ENCODE measurements at regions not wholly inside any gene's neighbourhood (a gene's known extent, or its start where the extent isn't known, plus 50 kb on each side); places are given as distances from the start of the nearest gene placed in this dataset.

DNA sequence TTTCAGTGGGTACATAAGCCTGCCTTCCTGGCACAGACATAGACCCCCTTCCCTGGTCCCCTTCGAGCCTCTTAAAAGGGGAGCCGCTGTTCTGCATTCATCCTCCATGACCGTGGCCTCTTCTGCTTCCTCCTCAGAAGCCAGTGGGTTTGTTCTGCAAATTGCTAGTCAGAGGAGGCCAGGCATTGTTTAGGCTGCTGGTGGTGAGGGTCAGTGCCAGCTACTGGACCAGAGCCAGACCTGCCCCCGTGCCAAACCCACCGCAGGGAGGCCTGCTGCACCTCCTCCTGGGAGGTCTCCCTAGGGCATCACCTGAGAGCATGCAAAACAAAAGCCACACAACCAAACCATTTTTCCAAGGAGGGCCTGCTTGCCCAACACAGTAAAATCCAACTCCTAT is 178.4 kb downstream of the MIS18A start:
- no peaks in the 10 kb centered on the region for H3K27me3 ChIP-seq
- WGBS, 2 donors (ENCODE audit: low coverage in 1 of 2), result 60 to 76% methylated on average over 2 of the region's 5 CpGs
- no peaks in the 10 kb centered on the region for H3K36me3 ChIP-seq
- ATAC-seq, result no peak
- no peaks in the 10 kb centered on the region for H3K4me1 ChIP-seq
- H3K9me3 ChIP-seq, result no peaks in the 10 kb centered on the region
- no peak overlapping the region for H3K4me3 ChIP-seq
- no peak overlapping the region for H3K27ac ChIP-seq
- no peak for TF ChIP-seq POLR2A (IDR thresholded peaks at IDR 0.05)

DNA sequence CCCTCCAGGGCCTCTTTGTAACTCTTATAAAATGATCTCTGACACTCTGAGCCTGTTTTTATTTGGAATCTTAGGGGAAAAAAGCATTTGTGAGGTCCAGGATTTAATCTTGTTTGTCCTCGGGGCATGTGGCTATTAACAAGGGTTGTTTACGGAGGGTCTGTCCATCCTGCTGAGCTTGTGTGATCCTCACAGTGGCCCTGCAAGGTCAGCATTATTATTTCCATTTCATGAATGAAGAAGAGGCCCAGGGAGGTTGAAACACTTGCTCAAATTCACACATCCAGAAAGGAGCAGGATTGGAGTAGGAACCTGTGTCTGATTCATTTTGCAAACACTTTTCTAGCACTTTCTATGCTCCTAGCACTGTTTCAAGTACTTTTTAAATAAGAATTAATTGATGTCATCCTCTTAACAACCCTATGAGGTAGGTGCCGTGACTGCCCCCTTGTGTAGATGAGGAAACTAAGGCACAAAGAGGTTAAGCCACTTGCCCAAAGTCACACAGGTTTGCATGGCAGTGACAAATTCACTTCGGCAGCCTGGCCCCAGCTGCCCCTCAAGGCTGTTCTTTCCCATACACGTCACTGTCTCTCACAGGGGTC is 178.9 kb downstream of the MIS18A start:
- H3K9me3 ChIP-seq, result no peaks in the 10 kb centered on the region
- H3K4me1 ChIP-seq, result no peaks in the 10 kb centered on the region
- H3K4me3 ChIP-seq, result no peak overlapping the region
- TF ChIP-seq, protein P1, sequence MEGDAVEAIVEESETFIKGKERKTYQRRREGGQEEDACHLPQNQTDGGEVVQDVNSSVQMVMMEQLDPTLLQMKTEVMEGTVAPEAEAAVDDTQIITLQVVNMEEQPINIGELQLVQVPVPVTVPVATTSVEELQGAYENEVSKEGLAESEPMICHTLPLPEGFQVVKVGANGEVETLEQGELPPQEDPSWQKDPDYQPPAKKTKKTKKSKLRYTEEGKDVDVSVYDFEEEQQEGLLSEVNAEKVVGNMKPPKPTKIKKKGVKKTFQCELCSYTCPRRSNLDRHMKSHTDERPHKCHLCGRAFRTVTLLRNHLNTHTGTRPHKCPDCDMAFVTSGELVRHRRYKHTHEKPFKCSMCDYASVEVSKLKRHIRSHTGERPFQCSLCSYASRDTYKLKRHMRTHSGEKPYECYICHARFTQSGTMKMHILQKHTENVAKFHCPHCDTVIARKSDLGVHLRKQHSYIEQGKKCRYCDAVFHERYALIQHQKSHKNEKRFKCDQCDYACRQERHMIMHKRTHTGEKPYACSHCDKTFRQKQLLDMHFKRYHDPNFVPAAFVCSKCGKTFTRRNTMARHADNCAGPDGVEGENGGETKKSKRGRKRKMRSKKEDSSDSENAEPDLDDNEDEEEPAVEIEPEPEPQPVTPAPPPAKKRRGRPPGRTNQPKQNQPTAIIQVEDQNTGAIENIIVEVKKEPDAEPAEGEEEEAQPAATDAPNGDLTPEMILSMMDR (IDR thresholded peaks at IDR 0.05), result no peak
- TF ChIP-seq POLR2AphosphoS5 (IDR thresholded peaks at IDR 0.05) (no peak), POLR2A (IDR thresholded peaks at IDR 0.05) (no peak), EP300 (IDR thresholded peaks at IDR 0.05) (no peak)
- ATAC-seq, result no peak
- no peaks in the 10 kb centered on the region for H3K36me3 ChIP-seq
- WGBS, 2 donors (ENCODE audit: low coverage in 1 of 2), result 94 to 96% methylated on average over 5 of the region's 5 CpGs
- H3K27me3 ChIP-seq, result no peaks in the 10 kb centered on the region
- no peak overlapping the region for H3K27ac ChIP-seq

DNA sequence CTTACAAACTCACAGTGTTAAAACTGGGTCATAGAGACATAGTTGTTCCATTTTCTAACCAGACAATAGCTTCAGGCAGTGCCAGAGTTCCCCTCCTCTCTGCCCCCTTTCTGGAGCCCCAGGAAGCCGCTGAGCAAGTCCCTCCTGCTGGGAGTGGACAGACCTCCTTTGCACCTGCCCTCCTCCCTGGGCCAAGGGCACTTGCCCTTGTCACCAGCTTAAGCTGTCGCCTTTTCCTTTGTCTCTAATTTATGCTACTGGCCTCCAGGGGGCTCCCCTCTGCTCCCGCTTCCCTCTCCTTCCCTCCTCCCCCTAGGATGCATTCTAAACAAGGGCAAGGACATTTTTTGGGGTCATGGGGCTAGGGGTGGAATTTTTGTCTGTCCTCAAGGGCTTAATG is 182.4 kb downstream of the MIS18A start:
- Histone ChIP-seq H3K4me1 (no peaks in the 10 kb centered on the region), H3K27me3 (no peaks in the 10 kb centered on the region), H3K36me3 (no peaks in the 10 kb centered on the region), H3K9me3 (no peaks in the 10 kb centered on the region), H3K4me3 (no peak overlapping the region), H3K27ac (no peak overlapping the region)
- ATAC-seq, result no peak
- TF ChIP-seq POLR2AphosphoS5 (IDR thresholded peaks at IDR 0.05) (no peak), POLR2A (IDR thresholded peaks at IDR 0.05) (no peak), EP300 (IDR thresholded peaks at IDR 0.05) (no peak)
- TF ChIP-seq, protein P1 (IDR thresholded peaks at IDR 0.05), result peak in 1 of 4 experiments; percentile 26
- WGBS, 2 donors (ENCODE audit: low coverage in 1 of 2), result 0% methylated on average over 1 of the region's 3 CpGs; no CpG with 5 or more reads in 1 of the 2 donors

DNA sequence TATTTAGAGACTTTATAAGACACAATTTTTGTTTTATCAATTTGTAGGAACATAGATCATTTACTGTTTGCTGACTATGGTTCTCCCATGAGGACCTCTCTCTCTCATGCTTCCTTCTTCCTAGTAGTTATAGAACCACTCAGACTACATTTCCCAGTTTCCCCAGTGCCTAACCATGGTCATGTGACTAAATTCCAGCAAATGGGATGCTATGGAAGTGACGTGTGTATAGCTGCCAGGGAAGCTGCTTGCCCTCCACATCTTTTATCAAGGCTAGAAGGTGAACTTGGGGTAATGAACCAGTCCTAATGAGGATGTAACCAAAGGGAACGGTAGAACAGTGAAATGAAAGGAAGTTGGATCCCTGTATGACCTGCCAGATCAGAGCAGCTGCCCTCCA is 184.0 kb downstream of the MIS18A start:
- no peaks in the 10 kb centered on the region for H3K27me3 ChIP-seq
- H3K27ac ChIP-seq, result no peak overlapping the region
- no peak overlapping the region for H3K4me3 ChIP-seq
- H3K4me1 ChIP-seq, result no peaks in the 10 kb centered on the region
- no peak for ATAC-seq
- 34 to 50% methylated on average over 1 to 2 of the region's 2 CpGs for WGBS, 2 donors (ENCODE audit: low coverage in 1 of 2)
- no peaks in the 10 kb centered on the region for H3K9me3 ChIP-seq
- H3K36me3 ChIP-seq, result no peaks in the 10 kb centered on the region
- TF ChIP-seq EP300 (IDR thresholded peaks at IDR 0.05), result no peak

DNA sequence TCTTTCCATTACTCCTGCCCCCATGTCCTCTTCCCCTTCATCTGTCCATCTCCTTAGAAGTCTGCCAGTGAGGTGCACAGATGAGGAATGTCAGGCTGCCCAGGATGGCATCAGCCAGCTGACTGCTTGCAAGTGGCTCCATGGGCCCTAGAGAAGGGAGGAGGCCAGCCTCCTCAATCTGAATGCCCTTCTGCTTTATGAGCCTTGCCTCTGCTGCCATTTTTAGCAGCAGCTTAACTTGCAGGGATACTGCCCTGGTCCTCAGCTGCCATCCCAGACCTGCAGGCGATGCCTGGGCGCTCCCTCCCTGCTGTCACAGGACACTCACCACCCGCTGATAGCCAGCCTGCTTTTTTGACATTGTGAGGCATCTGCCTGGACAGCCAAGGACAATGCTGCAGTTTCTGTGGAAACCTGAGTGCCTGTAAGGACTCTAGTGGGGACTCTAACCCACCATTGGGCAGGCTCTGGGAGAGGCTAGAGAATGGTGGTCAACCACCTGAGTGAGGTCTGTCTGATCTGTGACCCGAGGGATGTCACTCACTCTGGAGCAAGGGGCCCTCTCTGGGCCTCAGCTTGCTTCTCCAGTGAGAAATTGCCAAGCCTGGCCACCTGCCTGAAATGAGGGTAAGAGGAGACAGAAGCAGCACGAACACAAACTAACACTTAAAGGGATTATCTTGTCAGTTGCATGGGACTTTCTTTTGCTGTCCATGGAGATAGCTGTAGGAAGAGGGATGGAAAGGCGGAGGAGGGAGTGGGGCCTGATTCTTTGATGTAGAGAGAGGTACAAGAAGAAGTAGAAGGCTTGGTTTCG is 185.0 kb downstream of the MIS18A start:
- Histone ChIP-seq H3K36me3 (no peaks in the 10 kb centered on the region), H3K27me3 (no peaks in the 10 kb centered on the region), H3K27ac (no peak overlapping the region), H3K4me1 (no peaks in the 10 kb centered on the region), H3K4me3 (no peak overlapping the region), H3K9me3 (no peaks in the 10 kb centered on the region)
- no peak for ATAC-seq
- whole genome bisulfite sequencing, 2 donors (ENCODE audit: low coverage in 1 of 2), result 79 to 95% methylated on average over 3 of the region's 7 CpGs
- no peak for TF ChIP-seq EP300 (IDR thresholded peaks at IDR 0.05)
- no peak for TF ChIP-seq POLR2A (IDR thresholded peaks at IDR 0.05)
- no peak for TF ChIP-seq POLR2AphosphoS5 (IDR thresholded peaks at IDR 0.05)
- TF ChIP-seq, protein P1 (IDR thresholded peaks at IDR 0.05), result no peak

DNA sequence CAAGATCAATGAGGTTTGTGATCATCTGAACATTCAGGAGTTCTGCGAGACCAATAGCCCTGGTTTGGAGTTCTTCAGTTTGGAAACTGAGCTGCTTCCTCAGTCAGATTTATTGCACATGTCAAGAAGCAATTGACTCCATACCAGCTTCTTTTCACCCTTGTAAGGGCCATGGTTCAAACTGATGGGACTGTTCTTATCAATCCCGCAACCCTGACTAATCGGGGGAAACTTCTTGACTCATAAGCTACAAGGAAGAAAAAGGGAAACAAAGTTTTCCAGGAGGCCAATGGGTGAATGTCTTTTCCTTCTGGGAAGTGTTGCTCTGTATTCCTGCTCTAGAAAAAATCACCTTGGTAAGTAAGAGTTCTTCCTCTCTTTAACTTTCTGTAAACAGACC is 187.9 kb downstream of the MIS18A start:
- WGBS, 2 donors (ENCODE audit: low coverage in 1 of 2), result 92% methylated on average over 3 of the region's 3 CpGs; no CpG with 5 or more reads in 1 of the 2 donors

More for the DNA sequence above, 187.9 kb downstream of the MIS18A start:
- no peak overlapping the region for H3K27ac ChIP-seq
- TF ChIP-seq EP300 (IDR thresholded peaks at IDR 0.05) (no peak), POLR2A (IDR thresholded peaks at IDR 0.05) (no peak), POLR2AphosphoS5 (IDR thresholded peaks at IDR 0.05) (no peak)
- TF ChIP-seq, protein P1 (IDR thresholded peaks at IDR 0.05), result no peak
- ATAC-seq, result no peak
- no peaks in the 10 kb centered on the region for H3K9me3 ChIP-seq
- no peak overlapping the region for H3K4me3 ChIP-seq
- no peaks in the 10 kb centered on the region for H3K4me1 ChIP-seq
- no peaks in the 10 kb centered on the region for H3K36me3 ChIP-seq
- H3K27me3 ChIP-seq, result no peaks in the 10 kb centered on the region
